ENCODE measurements at regions not wholly inside any gene's neighbourhood (a gene's known extent, or its start where the extent isn't known, plus 50 kb on each side); places are given as distances from the start of the nearest gene placed in this dataset.

- WGBS (ENCODE audit: extremely low coverage, insufficient coverage, low lambda C conversion rate) = no CpG with 5 or more reads among the region's 3 CpGs
- Histone ChIP-seq H3K23ac (ENCODE audit: low read length) (no peak overlapping the region), H4K8ac (ENCODE audit: low read depth, low read length) (no peak overlapping the region), H3K18ac (ENCODE audit: low read length) (no peak overlapping the region), H2BK15ac (replicated peaks; ENCODE audit: low read depth) (no peak overlapping the region), H2AK5ac (ENCODE audit: low read length) (no peak overlapping the region), H3K4me3 (ENCODE audit: low read length) (no peak overlapping the region), H3K56ac (ENCODE audit: low read length) (no peak overlapping the region), H2BK5ac (ENCODE audit: low read length) (no peak overlapping the region), H3K4ac (ENCODE audit: low read depth, low read length) (no peak overlapping the region), H2BK120ac (ENCODE audit: low read depth, low read length) (no peak overlapping the region), H3K27ac (ENCODE audit: low read depth, low read length) (no peak overlapping the region), H3K9ac (ENCODE audit: low read length) (no peak overlapping the region), H3K27me3 (ENCODE audit: insufficient read depth, low read length, poor library complexity) (no peaks in the 10 kb centered on the region), H3K36me3 (ENCODE audit: control insufficient read depth, insufficient read depth, low read length) (no peaks in the 10 kb centered on the region), H3K79me1 (ENCODE audit: low read length) (no peaks in the 10 kb centered on the region), H3K4me2 (ENCODE audit: low read length) (no peak overlapping the region), H3K4me1 (ENCODE audit: control insufficient read depth, low read depth, low read length) (no peaks in the 10 kb centered on the region), H3K79me2 (ENCODE audit: control insufficient read depth, insufficient read depth, low read length) (no peaks in the 10 kb centered on the region), H4K5ac (ENCODE audit: low read length) (no peak overlapping the region)
- DNase-seq = peak; percentile 48
Observed at GRCh38 chr15:93854088-93854487, 377.3 kb upstream of the MCTP2 start.

GRCh38 chr15:93852761-93853160, 378.6 kb upstream of the MCTP2 start:
- no peak overlapping the region for H3K18ac ChIP-seq (ENCODE audit: low read length)
- H4K8ac ChIP-seq (ENCODE audit: low read depth, low read length) = no peak overlapping the region
- no peak overlapping the region for H3K4me3 ChIP-seq (ENCODE audit: low read length)
- no peaks in the 10 kb centered on the region for H3K4me1 ChIP-seq (ENCODE audit: control insufficient read depth, low read depth, low read length)
- H3K23ac ChIP-seq (ENCODE audit: low read length) = no peak overlapping the region
- H3K36me3 ChIP-seq (ENCODE audit: control insufficient read depth, insufficient read depth, low read length) = no peaks in the 10 kb centered on the region
- no peak overlapping the region for H3K4ac ChIP-seq (ENCODE audit: low read depth, low read length)
- no peaks in the 10 kb centered on the region for H3K79me2 ChIP-seq (ENCODE audit: control insufficient read depth, insufficient read depth, low read length)
- no peak overlapping the region for H2AK5ac ChIP-seq (ENCODE audit: low read length)
- DNase-seq = no peak
- H3K79me1 ChIP-seq (ENCODE audit: low read length) = no peaks in the 10 kb centered on the region
- H3K4me2 ChIP-seq (ENCODE audit: low read length) = no peak overlapping the region
- H2BK15ac ChIP-seq (replicated peaks; ENCODE audit: low read depth) = no peak overlapping the region
- H2BK120ac ChIP-seq (ENCODE audit: low read depth, low read length) = no peak overlapping the region
- no CpG with 5 or more reads among the region's 4 CpGs for WGBS (ENCODE audit: extremely low coverage, insufficient coverage, low lambda C conversion rate)
- no peak overlapping the region for H3K27ac ChIP-seq (ENCODE audit: low read depth, low read length)
- H2BK5ac ChIP-seq (ENCODE audit: low read length) = no peak overlapping the region
- no peak overlapping the region for H3K9ac ChIP-seq (ENCODE audit: low read length)
- H4K5ac ChIP-seq (ENCODE audit: low read length) = no peak overlapping the region
- no peak overlapping the region for H3K56ac ChIP-seq (ENCODE audit: low read length)
- H3K27me3 ChIP-seq (ENCODE audit: insufficient read depth, low read length, poor library complexity) = no peaks in the 10 kb centered on the region

DNA sequence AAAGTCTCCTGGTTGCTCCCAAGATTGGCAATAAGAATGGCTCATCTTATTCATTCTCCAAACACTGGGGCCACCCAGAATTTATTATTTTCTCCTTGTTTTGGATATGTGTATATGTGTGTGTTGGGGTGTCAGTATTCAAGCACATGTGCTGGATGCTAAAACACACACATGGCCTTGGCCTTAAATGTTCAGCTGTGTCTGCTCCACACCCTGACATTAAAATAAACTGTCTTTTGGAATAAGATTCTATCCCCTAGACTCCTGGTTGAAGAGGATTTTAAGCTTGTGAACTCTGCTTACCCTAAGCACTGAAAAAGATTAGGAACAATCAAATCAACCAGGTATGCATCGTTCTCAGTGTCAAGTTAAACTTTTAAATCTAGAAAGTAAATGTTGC, 382.9 kb upstream of the MCTP2 start:
- Histone ChIP-seq H3K36me3 (ENCODE audit: control insufficient read depth, insufficient read depth, low read length) (no peaks in the 10 kb centered on the region), H2AK5ac (ENCODE audit: low read length) (no peak overlapping the region), H3K18ac (ENCODE audit: low read length) (no peak overlapping the region), H3K23ac (ENCODE audit: low read length) (no peak overlapping the region), H2BK5ac (ENCODE audit: low read length) (no peak overlapping the region), H3K4me3 (ENCODE audit: low read length) (no peak overlapping the region), H3K79me1 (ENCODE audit: low read length) (no peaks in the 10 kb centered on the region), H3K4ac (ENCODE audit: low read depth, low read length) (no peak overlapping the region), H3K79me2 (ENCODE audit: control insufficient read depth, insufficient read depth, low read length) (no peaks in the 10 kb centered on the region), H3K56ac (ENCODE audit: low read length) (no peak overlapping the region), H3K4me1 (ENCODE audit: control insufficient read depth, low read depth, low read length) (no peaks in the 10 kb centered on the region), H3K27ac (ENCODE audit: low read depth, low read length) (no peak overlapping the region), H3K9ac (ENCODE audit: low read length) (no peak overlapping the region), H3K27me3 (ENCODE audit: insufficient read depth, low read length, poor library complexity) (no peaks in the 10 kb centered on the region), H4K8ac (ENCODE audit: low read depth, low read length) (no peak overlapping the region), H2BK15ac (replicated peaks; ENCODE audit: low read depth) (no peak overlapping the region), H2BK120ac (ENCODE audit: low read depth, low read length) (no peak overlapping the region), H3K4me2 (ENCODE audit: low read length) (no peak overlapping the region), H4K5ac (ENCODE audit: low read length) (no peak overlapping the region)
- DNase-seq = no peak
- no CpG with 5 or more reads among the region's 1 CpG for WGBS (ENCODE audit: extremely low coverage, insufficient coverage, low lambda C conversion rate)

DNA sequence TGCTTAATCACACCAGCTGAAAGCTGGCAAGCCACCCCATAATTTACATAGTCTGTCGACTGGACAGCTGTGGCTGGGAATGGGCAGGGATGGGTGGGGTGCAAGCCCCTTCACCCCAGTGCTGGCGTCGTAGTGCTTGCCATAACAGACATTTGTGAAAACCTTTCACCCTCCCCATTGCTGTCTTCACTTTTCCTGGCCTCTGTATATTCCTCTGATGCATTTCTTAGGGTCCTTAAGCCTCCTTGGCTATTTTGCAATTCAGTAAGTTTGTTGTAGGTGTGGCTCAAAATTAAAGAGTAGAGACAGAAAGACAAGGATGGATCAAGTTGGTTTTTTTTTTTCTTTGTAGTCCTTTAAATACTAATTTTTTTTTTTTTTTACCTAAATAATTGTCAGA, 383.3 kb upstream of the MCTP2 start:
- H3K79me1 ChIP-seq (ENCODE audit: low read length) = no peaks in the 10 kb centered on the region
- no peak overlapping the region for H4K5ac ChIP-seq (ENCODE audit: low read length)
- H3K23ac ChIP-seq (ENCODE audit: low read length) = no peak overlapping the region
- no peak overlapping the region for H3K4ac ChIP-seq (ENCODE audit: low read depth, low read length)
- H3K9ac ChIP-seq (ENCODE audit: low read length) = no peak overlapping the region
- no peak overlapping the region for H2BK120ac ChIP-seq (ENCODE audit: low read depth, low read length)
- WGBS (ENCODE audit: extremely low coverage, insufficient coverage, low lambda C conversion rate) = no CpG with 5 or more reads among the region's 3 CpGs
- no peak overlapping the region for H2BK5ac ChIP-seq (ENCODE audit: low read length)
- H3K18ac ChIP-seq (ENCODE audit: low read length) = no peak overlapping the region
- no peak overlapping the region for H3K56ac ChIP-seq (ENCODE audit: low read length)
- H3K4me2 ChIP-seq (ENCODE audit: low read length) = no peak overlapping the region
- H2BK15ac ChIP-seq (replicated peaks; ENCODE audit: low read depth) = no peak overlapping the region
- H3K4me3 ChIP-seq (ENCODE audit: low read length) = no peak overlapping the region
- H3K79me2 ChIP-seq (ENCODE audit: control insufficient read depth, insufficient read depth, low read length) = no peaks in the 10 kb centered on the region
- H2AK5ac ChIP-seq (ENCODE audit: low read length) = no peak overlapping the region
- H3K36me3 ChIP-seq (ENCODE audit: control insufficient read depth, insufficient read depth, low read length) = no peaks in the 10 kb centered on the region
- no peak overlapping the region for H4K8ac ChIP-seq (ENCODE audit: low read depth, low read length)
- no peak for DNase-seq
- H3K27ac ChIP-seq (ENCODE audit: low read depth, low read length) = no peak overlapping the region
- H3K4me1 ChIP-seq (ENCODE audit: control insufficient read depth, low read depth, low read length) = no peaks in the 10 kb centered on the region
- no peaks in the 10 kb centered on the region for H3K27me3 ChIP-seq (ENCODE audit: insufficient read depth, low read length, poor library complexity)

DNA sequence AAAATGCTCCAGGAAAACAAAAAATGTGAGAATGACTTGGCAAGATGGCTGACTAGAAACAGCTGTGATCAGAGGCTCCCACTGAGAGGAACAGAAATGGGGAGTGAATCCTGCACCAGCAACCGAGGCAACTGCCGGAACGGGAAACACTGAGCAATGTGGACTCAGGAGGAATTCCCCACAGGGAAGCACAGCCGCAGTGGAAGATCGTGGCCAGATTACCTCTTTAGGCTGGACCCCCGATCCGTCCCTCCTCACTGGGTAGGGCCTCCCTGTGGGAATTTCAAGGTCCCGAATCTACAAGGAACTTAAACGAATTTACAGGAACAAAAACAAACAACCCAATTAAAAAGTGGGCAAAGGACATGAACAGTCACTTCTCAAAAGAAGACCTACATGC, 385.2 kb upstream of the MCTP2 start:
- Histone ChIP-seq H3K79me1 (ENCODE audit: low read length) (no peaks in the 10 kb centered on the region), H3K27ac (ENCODE audit: low read depth, low read length) (no peak overlapping the region), H3K4ac (ENCODE audit: low read depth, low read length) (no peak overlapping the region), H2BK5ac (ENCODE audit: low read length) (no peak overlapping the region), H3K4me1 (ENCODE audit: control insufficient read depth, low read depth, low read length) (no peaks in the 10 kb centered on the region), H2BK120ac (ENCODE audit: low read depth, low read length) (no peak overlapping the region), H4K8ac (ENCODE audit: low read depth, low read length) (no peak overlapping the region), H3K36me3 (ENCODE audit: control insufficient read depth, insufficient read depth, low read length) (no peaks in the 10 kb centered on the region), H3K4me2 (ENCODE audit: low read length) (no peak overlapping the region), H2AK5ac (ENCODE audit: low read length) (no peak overlapping the region), H3K27me3 (ENCODE audit: insufficient read depth, low read length, poor library complexity) (no peaks in the 10 kb centered on the region), H2BK15ac (replicated peaks; ENCODE audit: low read depth) (no peak overlapping the region), H3K56ac (ENCODE audit: low read length) (no peak overlapping the region), H3K23ac (ENCODE audit: low read length) (no peak overlapping the region), H3K4me3 (ENCODE audit: low read length) (no peak overlapping the region), H4K5ac (ENCODE audit: low read length) (no peak overlapping the region), H3K9ac (ENCODE audit: low read length) (no peak overlapping the region), H3K18ac (ENCODE audit: low read length) (no peak overlapping the region), H3K79me2 (ENCODE audit: control insufficient read depth, insufficient read depth, low read length) (no peaks in the 10 kb centered on the region)
- no peak for DNase-seq
- WGBS (ENCODE audit: extremely low coverage, insufficient coverage, low lambda C conversion rate) = no CpG with 5 or more reads among the region's 9 CpGs

GRCh38 chr15:93837450-93837849, 393.9 kb upstream of the MCTP2 start:
- H3K56ac ChIP-seq (ENCODE audit: low read length) = no peak overlapping the region
- no peak overlapping the region for H2AK5ac ChIP-seq (ENCODE audit: low read length)

More at GRCh38 chr15:93837450-93837849, 393.9 kb upstream of the MCTP2 start:
- no peaks in the 10 kb centered on the region for H3K36me3 ChIP-seq (ENCODE audit: control insufficient read depth, insufficient read depth, low read length)
- H3K79me2 ChIP-seq (ENCODE audit: control insufficient read depth, insufficient read depth, low read length) = no peaks in the 10 kb centered on the region
- H3K4ac ChIP-seq (ENCODE audit: low read depth, low read length) = no peak overlapping the region
- H4K8ac ChIP-seq (ENCODE audit: low read depth, low read length) = no peak overlapping the region
- H4K5ac ChIP-seq (ENCODE audit: low read length) = no peak overlapping the region
- H3K27me3 ChIP-seq (ENCODE audit: insufficient read depth, low read length, poor library complexity) = no peaks in the 10 kb centered on the region
- H2BK15ac ChIP-seq (replicated peaks; ENCODE audit: low read depth) = no peak overlapping the region
- H3K4me3 ChIP-seq (ENCODE audit: low read length) = no peak overlapping the region
- no peak overlapping the region for H3K9ac ChIP-seq (ENCODE audit: low read length)
- DNase-seq = peak; percentile 45
- no peaks in the 10 kb centered on the region for H3K4me1 ChIP-seq (ENCODE audit: control insufficient read depth, low read depth, low read length)
- H2BK5ac ChIP-seq (ENCODE audit: low read length) = no peak overlapping the region
- WGBS (ENCODE audit: extremely low coverage, insufficient coverage, low lambda C conversion rate) = no CpG with 5 or more reads among the region's 3 CpGs
- no peak overlapping the region for H2BK120ac ChIP-seq (ENCODE audit: low read depth, low read length)
- no peaks in the 10 kb centered on the region for H3K79me1 ChIP-seq (ENCODE audit: low read length)
- H3K27ac ChIP-seq (ENCODE audit: low read depth, low read length) = no peak overlapping the region
- H3K4me2 ChIP-seq (ENCODE audit: low read length) = no peak overlapping the region
- H3K23ac ChIP-seq (ENCODE audit: low read length) = no peak overlapping the region
- no peak overlapping the region for H3K18ac ChIP-seq (ENCODE audit: low read length)
